ENCODE measurements at regions not wholly inside any gene's neighbourhood (a gene's known extent, or its start where the extent isn't known, plus 50 kb on each side); places are given as distances from the start of the nearest gene placed in this dataset.

GRCh38 chr3:71930056-71930991 lies 145.4 kb upstream of the PROK2 start:
- TF ChIP-seq CTCF (IDR thresholded peaks at IDR 0.05) (no peak), EP300 (IDR thresholded peaks at IDR 0.05) (no peak)
